ENCODE measurements at regions not wholly inside any gene's neighbourhood (a gene's known extent, or its start where the extent isn't known, plus 50 kb on each side); places are given as distances from the start of the nearest gene placed in this dataset.

- ATAC-seq (ENCODE audit: low read depth) (no peak), DNase-seq (no peak)
- Histone ChIP-seq H3K9me3 (ENCODE audit: control extremely low read depth in 1 of 3, control insufficient read depth in 2 of 3, insufficient read depth in 1 of 3, low read length in 2 of 3) (peaks cover 0 to 10% (median 0%) of the 10 kb centered on the region in 3 donors), H3K36me3 (replicated peaks in 1 of 2; ENCODE audit: control extremely low read depth in 1 of 2, control insufficient read depth in 1 of 2, extremely low read depth in 1 of 2, insufficient read depth in 2 of 2, low read length in 1 of 2) (no peaks in the 10 kb centered on the region), H3K27ac (ENCODE audit: low read length in 2 of 2) (no peak overlapping the region), H3K4me2 (replicated peaks; ENCODE audit: low read depth, low read length, poor library complexity, severe bottlenecking) (no peak overlapping the region), H4K20me1 (ENCODE audit: control insufficient read depth, insufficient read depth, low read length, poor library complexity, severe bottlenecking) (no peaks in the 10 kb centered on the region), H3K4me3 (ENCODE audit: control extremely low read depth in 1 of 5, extremely low read depth in 1 of 5, insufficient read depth in 1 of 5, low read depth in 2 of 5, low read length in 4 of 5) (no peak overlapping the region), H2AFZ (ENCODE audit: insufficient read depth, low read depth, low read length, poor library complexity, severe bottlenecking) (no peak overlapping the region), H3K9ac (ENCODE audit: low read length) (no peak overlapping the region), H3K79me2 (ENCODE audit: control insufficient read depth, insufficient read depth, low read length) (no peaks in the 10 kb centered on the region), H3K27me3 (replicated peaks in 1 of 4; ENCODE audit: control extremely low read depth in 1 of 4, control insufficient read depth in 3 of 4, insufficient read depth in 4 of 4, low read length in 3 of 4) (peaks cover 0 to 3% (median 0%) of the 10 kb centered on the region in 4 experiments), H3K4me1 (ENCODE audit: control insufficient read depth in 2 of 2, insufficient read depth in 2 of 2, low read length in 2 of 2) (no peaks in the 10 kb centered on the region)
- intact Hi-C loops (cut with micrococcal nuclease), result no loop called here
- H3K4me1 Mint-ChIP-seq, result no peaks in the 10 kb centered on the region
- H3K4me3 Mint-ChIP-seq, result no peak overlapping the region
- ChIA-PET CTCF (no interaction called here), POLR2A (no interaction called here)
- peaks cover 9% of the 10 kb centered on the region for H3K27me3 Mint-ChIP-seq
- 76% methylated on average over 1 of the region's 1 CpG for WGBS (ENCODE audit: insufficient coverage)
- peaks cover 4% of the 10 kb centered on the region for H3K9me3 Mint-ChIP-seq (ENCODE audit: insufficient read depth)
- no peak for TF ChIP-seq CTCF (IDR thresholded peaks at IDR 0.05)
- no peak for TF ChIP-seq EZH2 (IDR thresholded peaks at IDR 0.05; ENCODE audit: borderline replicate concordance, insufficient read depth, low read depth, low read length, poor library complexity, severe bottlenecking)
- no peak overlapping the region for H3K27ac Mint-ChIP-seq
Measured at GRCh38 chr10:42887734-42888503, 105.3 kb downstream of the BMS1 start.

- CTCF ChIA-PET, result no interaction called here
- H3K79me2 ChIP-seq (ENCODE audit: control insufficient read depth, insufficient read depth, low read length), result no peaks in the 10 kb centered on the region
- H3K4me3 Mint-ChIP-seq, result no peak overlapping the region
- H3K9ac ChIP-seq (ENCODE audit: low read length), result no peak overlapping the region
- H3K9me3 ChIP-seq (ENCODE audit: control extremely low read depth in 1 of 3, control insufficient read depth in 2 of 3, insufficient read depth in 1 of 3, low read length in 2 of 3), result peaks cover 0 to 10% (median 0%) of the 10 kb centered on the region in 3 donors
- H3K4me2 ChIP-seq (replicated peaks; ENCODE audit: low read depth, low read length, poor library complexity, severe bottlenecking), result no peak overlapping the region
- peaks cover 9% of the 10 kb centered on the region for H3K27me3 Mint-ChIP-seq
- no peaks in the 10 kb centered on the region for H3K36me3 ChIP-seq (replicated peaks in 1 of 2; ENCODE audit: control extremely low read depth in 1 of 2, control insufficient read depth in 1 of 2, extremely low read depth in 1 of 2, insufficient read depth in 2 of 2, low read length in 1 of 2)
- 73% methylated on average over 2 of the region's 4 CpGs for WGBS (ENCODE audit: insufficient coverage)
- no peak for DNase-seq
- TF ChIP-seq EZH2 (IDR thresholded peaks at IDR 0.05; ENCODE audit: borderline replicate concordance, insufficient read depth, low read depth, low read length, poor library complexity, severe bottlenecking) (no peak), CTCF (IDR thresholded peaks at IDR 0.05) (no peak)
- H3K4me1 ChIP-seq (ENCODE audit: control insufficient read depth in 2 of 2, insufficient read depth in 2 of 2, low read length in 2 of 2), result no peaks in the 10 kb centered on the region
- no peak for ATAC-seq (ENCODE audit: low read depth)
- H3K4me3 ChIP-seq (ENCODE audit: control extremely low read depth in 1 of 5, extremely low read depth in 1 of 5, insufficient read depth in 1 of 5, low read depth in 2 of 5, low read length in 4 of 5), result no peak overlapping the region
- no peak overlapping the region for H3K27ac Mint-ChIP-seq
- peaks cover 0 to 3% (median 0%) of the 10 kb centered on the region in 4 experiments for H3K27me3 ChIP-seq (replicated peaks in 1 of 4; ENCODE audit: control extremely low read depth in 1 of 4, control insufficient read depth in 3 of 4, insufficient read depth in 4 of 4, low read length in 3 of 4)
- POLR2A ChIA-PET, result no interaction called here
- intact Hi-C loops (cut with micrococcal nuclease), result no loop called here
- H3K4me1 Mint-ChIP-seq, result no peaks in the 10 kb centered on the region
- H2AFZ ChIP-seq (ENCODE audit: insufficient read depth, low read depth, low read length, poor library complexity, severe bottlenecking), result no peak overlapping the region
- no peaks in the 10 kb centered on the region for H4K20me1 ChIP-seq (ENCODE audit: control insufficient read depth, insufficient read depth, low read length, poor library complexity, severe bottlenecking)
- no peak overlapping the region for H3K27ac ChIP-seq (ENCODE audit: low read length in 2 of 2)
- peaks cover 4% of the 10 kb centered on the region for H3K9me3 Mint-ChIP-seq (ENCODE audit: insufficient read depth)
Measured at GRCh38 chr10:42888504-42889095, 106.0 kb downstream of the BMS1 start.
